ENCODE measurements at regions not wholly inside any gene's neighbourhood (a gene's known extent, or its start where the extent isn't known, plus 50 kb on each side); places are given as distances from the start of the nearest gene placed in this dataset.

- TF ChIP-seq, protein P1, sequence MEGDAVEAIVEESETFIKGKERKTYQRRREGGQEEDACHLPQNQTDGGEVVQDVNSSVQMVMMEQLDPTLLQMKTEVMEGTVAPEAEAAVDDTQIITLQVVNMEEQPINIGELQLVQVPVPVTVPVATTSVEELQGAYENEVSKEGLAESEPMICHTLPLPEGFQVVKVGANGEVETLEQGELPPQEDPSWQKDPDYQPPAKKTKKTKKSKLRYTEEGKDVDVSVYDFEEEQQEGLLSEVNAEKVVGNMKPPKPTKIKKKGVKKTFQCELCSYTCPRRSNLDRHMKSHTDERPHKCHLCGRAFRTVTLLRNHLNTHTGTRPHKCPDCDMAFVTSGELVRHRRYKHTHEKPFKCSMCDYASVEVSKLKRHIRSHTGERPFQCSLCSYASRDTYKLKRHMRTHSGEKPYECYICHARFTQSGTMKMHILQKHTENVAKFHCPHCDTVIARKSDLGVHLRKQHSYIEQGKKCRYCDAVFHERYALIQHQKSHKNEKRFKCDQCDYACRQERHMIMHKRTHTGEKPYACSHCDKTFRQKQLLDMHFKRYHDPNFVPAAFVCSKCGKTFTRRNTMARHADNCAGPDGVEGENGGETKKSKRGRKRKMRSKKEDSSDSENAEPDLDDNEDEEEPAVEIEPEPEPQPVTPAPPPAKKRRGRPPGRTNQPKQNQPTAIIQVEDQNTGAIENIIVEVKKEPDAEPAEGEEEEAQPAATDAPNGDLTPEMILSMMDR (IDR thresholded peaks at IDR 0.05): no peak
- DNase-seq (peak; percentile 9), ATAC-seq (no peak)
- intact Hi-C loops (cut with DNase I): no loop called here
- Histone ChIP-seq H3K27ac (no peak overlapping the region), H3K9me3 (no peaks in the 10 kb centered on the region), H3K36me3 (no peaks in the 10 kb centered on the region), H3K4me1 (peaks cover under 1% of the 10 kb centered on the region), H3K27me3 (no peaks in the 10 kb centered on the region), H3K4me3 (no peak overlapping the region)
Observed at GRCh38 chr2:128436479-128437203, 118.0 kb upstream of the HS6ST1 start.

DNA sequence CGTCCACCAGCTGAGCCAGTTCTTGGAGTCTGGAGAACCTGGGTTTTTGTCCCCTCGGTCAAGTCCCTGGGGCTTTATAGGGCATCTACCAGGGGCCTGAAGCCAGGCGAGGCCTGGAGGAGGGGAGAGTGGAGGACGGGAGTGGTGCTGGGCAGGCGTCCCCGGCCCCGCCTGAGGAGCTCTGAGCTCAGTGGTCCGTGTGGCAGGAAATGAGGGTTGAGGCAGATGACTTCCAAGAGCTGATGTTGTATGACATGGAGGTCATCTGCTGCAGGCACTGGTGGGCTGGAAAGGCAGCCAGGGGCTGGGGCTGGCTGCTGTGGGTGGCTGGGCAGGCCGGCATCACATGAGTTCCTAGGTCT lies 118.5 kb upstream of the HS6ST1 start:
- Histone ChIP-seq H3K9me3 (no peaks in the 10 kb centered on the region), H3K27ac (no peak overlapping the region), H3K36me3 (no peaks in the 10 kb centered on the region), H3K4me1 (peaks cover 6% of the 10 kb centered on the region), H3K4me3 (no peak overlapping the region), H3K27me3 (no peaks in the 10 kb centered on the region)
- no peak for ATAC-seq
- DNase-seq: peak; percentile 62
- TF ChIP-seq, protein P1 (IDR thresholded peaks at IDR 0.05): no peak
- intact Hi-C loops (cut with DNase I): no loop called here

DNA sequence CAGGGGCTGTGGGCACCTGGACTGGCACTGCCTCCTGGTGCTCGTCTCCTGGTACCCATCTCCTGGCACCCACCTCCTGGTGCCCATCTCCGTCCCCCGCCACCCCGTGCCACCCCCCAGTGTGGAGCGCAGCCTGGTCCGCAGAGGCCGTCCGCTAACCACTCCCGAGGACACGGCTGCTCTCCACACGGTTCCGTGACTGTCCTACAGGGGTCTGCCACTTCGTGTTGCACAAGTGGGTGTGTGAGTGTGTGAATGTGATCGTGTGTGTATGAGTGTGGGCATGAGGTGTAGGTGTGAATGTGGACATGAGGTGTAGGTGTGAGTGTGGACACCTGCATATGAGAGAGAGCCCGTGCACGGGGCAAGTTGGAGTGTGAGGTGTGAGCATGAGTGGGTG lies 119.4 kb upstream of the HS6ST1 start:
- no peak overlapping the region for H3K4me3 ChIP-seq
- no peak for ATAC-seq
- H3K27ac ChIP-seq: no peak overlapping the region
- intact Hi-C loops (cut with DNase I): no loop called here
- peak; percentile 55 for DNase-seq
- peaks cover 15% of the 10 kb centered on the region for H3K4me1 ChIP-seq
- H3K9me3 ChIP-seq: no peaks in the 10 kb centered on the region
- H3K27me3 ChIP-seq: no peaks in the 10 kb centered on the region
- no peaks in the 10 kb centered on the region for H3K36me3 ChIP-seq
- TF ChIP-seq, protein P1 (IDR thresholded peaks at IDR 0.05): no peak

DNA sequence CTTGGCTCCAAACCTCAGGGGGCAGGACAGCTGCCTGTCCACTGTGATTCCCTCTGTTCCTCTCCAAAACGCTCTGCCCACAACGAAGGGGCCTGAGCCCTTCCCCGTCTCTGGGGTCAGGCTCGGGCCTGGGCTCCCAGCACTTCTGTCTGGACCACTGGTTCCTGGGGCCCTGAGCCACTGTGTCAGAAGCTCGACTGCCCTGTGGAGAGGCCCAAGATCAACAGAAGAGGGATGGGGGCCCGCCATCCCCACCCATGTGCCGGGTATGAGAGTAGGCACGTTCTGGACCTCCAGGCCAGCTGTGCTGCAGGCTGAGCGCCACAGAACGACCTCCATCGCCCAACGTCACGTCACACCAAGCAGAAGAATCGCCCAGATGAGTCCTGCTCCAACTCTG lies 119.9 kb upstream of the HS6ST1 start:
- ATAC-seq (no peak), DNase-seq (peak; percentile 57)
- TF ChIP-seq, protein P1 (IDR thresholded peaks at IDR 0.05): no peak

DNA sequence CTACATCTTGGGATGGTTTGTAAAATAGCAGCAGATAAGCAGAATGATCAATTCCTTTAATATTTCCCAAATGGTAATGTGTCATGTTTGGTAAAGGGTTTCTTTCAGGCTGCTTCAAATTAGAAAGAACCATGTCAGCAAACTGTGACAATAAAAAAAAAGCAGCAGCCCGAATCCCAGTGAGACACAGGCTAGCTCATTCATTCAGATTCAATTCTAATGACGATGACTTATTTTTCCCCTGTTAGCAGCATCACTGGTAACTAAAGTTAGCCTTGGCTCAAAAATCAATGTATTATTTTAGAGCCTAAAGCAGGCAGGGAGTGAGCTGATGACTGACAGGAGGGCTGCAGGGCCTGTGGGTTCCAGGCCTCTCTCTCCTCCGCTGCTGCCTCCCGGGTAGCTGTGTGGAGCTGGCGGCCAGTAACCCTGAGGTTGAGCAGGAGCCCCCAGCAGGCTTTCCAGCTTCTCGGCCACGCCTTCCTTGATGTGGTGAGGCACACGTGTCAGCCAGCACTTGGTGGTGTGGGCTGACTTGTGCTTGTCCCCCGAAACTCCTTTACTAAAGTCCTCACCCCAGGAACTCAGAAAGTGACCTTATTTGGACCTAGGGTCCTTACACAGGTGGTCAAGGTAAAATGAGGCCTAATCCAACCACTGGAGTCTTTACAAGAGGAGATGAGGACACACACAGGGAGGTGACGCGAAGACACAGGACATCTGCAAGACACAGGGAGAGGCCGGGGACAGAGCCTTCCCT lies 120.5 kb upstream of the HS6ST1 start:
- Histone ChIP-seq H3K27me3 (no peaks in the 10 kb centered on the region), H3K4me3 (no peak overlapping the region), H3K4me1 (peaks cover 21% of the 10 kb centered on the region), H3K27ac (no peak overlapping the region), H3K36me3 (no peaks in the 10 kb centered on the region), H3K9me3 (no peaks in the 10 kb centered on the region)
- TF ChIP-seq, protein P1 (IDR thresholded peaks at IDR 0.05): no peak
- DNase-seq (peak; percentile 36), ATAC-seq (no peak)
- intact Hi-C loops (cut with DNase I): no loop called here

More for the DNA sequence above, 119.9 kb upstream of the HS6ST1 start:
- Histone ChIP-seq H3K27ac (no peak overlapping the region), H3K36me3 (no peaks in the 10 kb centered on the region), H3K4me1 (peaks cover 17% of the 10 kb centered on the region), H3K4me3 (no peak overlapping the region), H3K9me3 (no peaks in the 10 kb centered on the region), H3K27me3 (no peaks in the 10 kb centered on the region)
- intact Hi-C loops (cut with DNase I): no loop called here
